GM12891 (cell line): ENCODE measurements at regions not wholly inside any gene's neighbourhood (a gene's known extent, or its start where the extent isn't known, plus 50 kb on each side); places are given as distances from the start of the nearest gene placed in this dataset.

Source experiments
- DNase-seq: peaks from one replicate; pipeline ENCODE4 v3.0.0; 2011; ENCODE audit warnings: low spot score; ENCODE audit not compliant: insufficient read length
- FAIRE-seq: peaks from 2 replicates; lab custom pipeline; 2011; peaks lifted over from hg19 to GRCh38; lab: Jason Lieb, UNC
- PAX5 ChIP-seq: IDR thresholded peaks from 2 replicates; pipeline ENCODE4 v1.6.1; 2011; ENCODE audit warnings: low read length, moderate library complexity, mild to moderate bottlenecking; ENCODE audit not compliant: insufficient read depth, severe bottlenecking
- POLR2A ChIP-seq: IDR thresholded peaks from 2 replicates; pipeline ENCODE4 v1.6.1; 2011; ENCODE audit warnings: low read depth, low read length, control low read depth
- POLR2AphosphoS5 ChIP-seq: IDR thresholded peaks from 2 replicates; pipeline ENCODE4 v1.6.1; 2011; ENCODE audit warnings: low read depth, low read length, control low read depth
- POU2F2 ChIP-seq: IDR thresholded peaks from 2 replicates; pipeline ENCODE4 v1.6.1; 2011; ENCODE audit warnings: low read depth, mild to moderate bottlenecking, control low read depth, low read length, moderate library complexity
- SPI1 ChIP-seq: IDR thresholded peaks from 2 replicates; pipeline ENCODE4 v1.6.1; 2011; ENCODE audit warnings: low read depth, low read length, control low read depth
- TAF1 ChIP-seq: IDR thresholded peaks from 2 replicates; pipeline ENCODE4 v1.6.1; 2011; ENCODE audit warnings: low read depth, low read length, control low read depth

GRCh38 chr13:34035178-34035577, 217.2 kb downstream of the RFC3 start:
- TF ChIP-seq PAX5, result no peak
- no peak for TF ChIP-seq POLR2A
- TF ChIP-seq SPI1, result no peak
- TF ChIP-seq TAF1, result no peak
- TF ChIP-seq POLR2AphosphoS5, result no peak
- TF ChIP-seq POU2F2, result no peak
- FAIRE-seq (no peak), DNase-seq (no peak)

- FAIRE-seq (no peak), DNase-seq (no peak)
- TF ChIP-seq POLR2A (no peak), POLR2AphosphoS5 (no peak), SPI1 (no peak), PAX5 (no peak), POU2F2 (no peak), TAF1 (no peak)
Observed at GRCh38 chr13:34035676-34036325, 217.9 kb downstream of the RFC3 start.

- DNase-seq (no peak), FAIRE-seq (peak; percentile 84)
- TF ChIP-seq PAX5, result no peak
- TF ChIP-seq SPI1, result no peak
- no peak for TF ChIP-seq TAF1
- TF ChIP-seq POLR2A, result no peak
- TF ChIP-seq POU2F2, result no peak
Observed at GRCh38 chr13:34037636-34038540, 219.9 kb downstream of the RFC3 start.

- FAIRE-seq (no peak), DNase-seq (no peak)
- no peak for TF ChIP-seq PAX5
Observed at GRCh38 chr13:34038541-34039068, 220.7 kb downstream of the RFC3 start.

GRCh38 chr13:34039678-34040077, 221.7 kb downstream of the RFC3 start:
- FAIRE-seq, result no peak
- no peak for DNase-seq
- TF ChIP-seq POLR2AphosphoS5, result no peak
- TF ChIP-seq PAX5, result no peak
- no peak for TF ChIP-seq POU2F2
- no peak for TF ChIP-seq SPI1
- TF ChIP-seq POLR2A, result no peak
- no peak for TF ChIP-seq TAF1

DNA sequence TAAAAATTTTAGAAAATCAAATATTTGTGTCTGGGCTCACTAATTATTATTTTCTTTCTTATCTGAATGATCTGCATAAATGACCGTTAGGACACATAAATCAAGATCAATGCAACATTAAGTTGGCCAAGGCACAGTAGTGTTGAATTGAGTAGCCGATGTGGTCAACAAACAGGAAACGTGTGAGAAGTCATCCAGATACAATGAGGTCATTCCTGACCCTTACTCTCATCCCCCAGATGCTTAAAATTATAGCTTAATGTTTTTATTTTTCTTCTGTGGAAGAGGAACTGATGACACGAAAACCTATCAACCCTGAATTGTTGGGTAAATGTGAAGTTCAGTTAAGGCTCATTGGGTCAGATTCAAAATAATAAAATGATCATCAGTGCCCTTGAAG, 222.9 kb downstream of the RFC3 start:
- FAIRE-seq, result no peak
- no peak for DNase-seq
- peak; percentile 64 for TF ChIP-seq SPI1
- no peak for TF ChIP-seq POLR2AphosphoS5

- TF ChIP-seq TAF1 (no peak), POLR2A (no peak), POU2F2 (no peak), SPI1 (no peak)
- DNase-seq (no peak), FAIRE-seq (no peak)
Observed at GRCh38 chr13:34044041-34044440, 226.1 kb downstream of the RFC3 start.

DNA sequence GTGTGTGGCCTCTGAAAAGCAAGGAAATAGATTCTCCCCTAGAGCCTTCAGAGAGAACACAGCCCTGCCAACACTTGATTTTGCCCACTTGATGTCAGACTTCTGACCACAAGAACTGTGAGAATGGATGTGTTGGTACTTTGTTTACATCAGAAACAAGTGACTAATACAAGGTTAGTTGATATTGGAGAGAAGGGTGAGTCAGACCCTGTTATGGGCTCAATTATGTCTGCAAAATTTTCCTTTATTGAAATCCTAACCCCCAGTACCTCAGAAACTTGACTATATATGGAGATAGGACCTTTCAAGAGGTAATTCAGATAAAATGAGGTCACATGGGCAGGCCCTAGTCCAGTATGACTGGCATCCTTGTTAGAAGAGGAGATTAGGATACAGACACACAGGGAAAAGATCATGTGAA, 226.7 kb downstream of the RFC3 start:
- DNase-seq (no peak), FAIRE-seq (no peak)
- TF ChIP-seq POLR2A (no peak), PAX5 (no peak), POLR2AphosphoS5 (no peak), POU2F2 (no peak), SPI1 (no peak), TAF1 (no peak)

DNA sequence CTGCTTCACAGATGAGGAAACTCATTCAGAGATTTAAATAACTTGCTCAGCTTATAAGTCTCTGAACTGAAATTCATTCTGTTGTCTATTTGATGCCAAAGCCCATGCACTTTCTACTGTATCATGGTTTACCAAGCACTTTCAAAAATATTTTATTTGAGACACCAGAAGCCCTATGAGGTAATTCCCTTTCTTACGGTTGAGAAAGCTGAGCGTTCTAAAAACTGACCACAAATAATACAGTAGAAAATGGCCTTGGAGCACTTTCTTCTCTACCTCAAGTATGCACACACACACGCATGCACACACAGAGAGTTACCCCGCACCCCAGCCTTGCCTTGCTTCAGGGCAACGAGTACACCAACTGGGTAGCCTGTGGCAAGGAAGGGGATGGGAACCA, 228.5 kb downstream of the RFC3 start:
- TF ChIP-seq PAX5 (no peak), POLR2AphosphoS5 (no peak), SPI1 (no peak), POU2F2 (no peak), POLR2A (no peak), TAF1 (no peak)
- no peak for DNase-seq
- FAIRE-seq, result no peak

- no peak for TF ChIP-seq TAF1
- TF ChIP-seq SPI1, result no peak
- TF ChIP-seq POU2F2, result no peak
- TF ChIP-seq PAX5, result no peak
- TF ChIP-seq POLR2AphosphoS5, result no peak
- TF ChIP-seq POLR2A, result no peak
- DNase-seq, result no peak
- no peak for FAIRE-seq
Observed at GRCh38 chr13:34048652-34049051, 230.7 kb downstream of the RFC3 start.
